Endothelial cell of umbilical vein (primary cell): ENCODE measurements at regions not wholly inside any gene's neighbourhood (a gene's known extent, or its start where the extent isn't known, plus 50 kb on each side); places are given as distances from the start of the nearest gene placed in this dataset.

Experiments
- BruUV-seq: library from RNA; stranded (reverse); fragments of 400-500 nt; replicated peaks from 2 replicates; lab custom pipeline; 2021; lab: Mats Ljungman, UMichigan
- CTCF ChIA-PET: fragments of 300-600, 350-600 bp; sonication (Branson Sonifier 250); formaldehyde crosslinking; loops from one replicate; lab custom pipeline; 2021; ENCODE audit warnings: antibody characterized with exemption, inconsistent platforms; lab: Charles Lee
- POLR2A ChIA-PET: fragments of 300-600, 350-600 bp; sonication (Branson Sonifier 250); formaldehyde crosslinking; loops from one replicate; lab custom pipeline; 2021; ENCODE audit warnings: antibody characterized with exemption, inconsistent platforms; lab: Charles Lee
- DNase-seq: peaks from one replicate; pipeline ENCODE4 v3.0.0-alpha.2; 2011; ENCODE audit warnings: low read depth, low spot score
- FAIRE-seq: peaks from 2 replicates; lab custom pipeline; 2011; peaks lifted over from hg19 to GRCh38; lab: Jason Lieb, UNC
- H2AFZ ChIP-seq: 2 replicates; pipeline ENCODE4 v1.6.0; 2012; ENCODE audit warnings: low read depth, low read length, control low read depth, inconsistent platforms
- H3K27ac ChIP-seq: 2 replicates; pipeline ENCODE4 v1.5.1; 2011; ENCODE audit warnings: low read depth, mild to moderate bottlenecking, control low read depth, low read length, moderate library complexity; ENCODE audit not compliant: insufficient read depth
- H3K27me3 ChIP-seq, 2 experiments: 2 replicates each; pipeline versions ENCODE4 v1.6.0 to v1.6.1; 2011; ENCODE audit warnings: low read length in 2 of 2, mixed read lengths in 1 of 2; ENCODE audit not compliant: control insufficient read depth in 2 of 2, insufficient read depth in 2 of 2
- H3K36me3 ChIP-seq, 2 experiments: 2 replicates in 1 of 2; 3 replicates in 1 of 2; pipeline ENCODE4 v1.5.1; 2011; ENCODE audit warnings: low read length in 2 of 2, mild to moderate bottlenecking in 1 of 2, moderate library complexity in 1 of 2; ENCODE audit not compliant: control insufficient read depth in 2 of 2, insufficient read depth in 2 of 2; ENCODE audit errors: extremely low read depth in 1 of 2
- H3K4me1 ChIP-seq: 3 replicates; pipeline ENCODE4 v1.5.1; 2011; ENCODE audit warnings: mild to moderate bottlenecking, low read length; ENCODE audit not compliant: control insufficient read depth, insufficient read depth; ENCODE audit errors: extremely low read depth
- H3K4me2 ChIP-seq: 2 replicates; pipeline ENCODE4 v1.6.1; 2011; ENCODE audit warnings: low read length, control low read depth, mixed read lengths; ENCODE audit not compliant: insufficient read depth
- H3K4me3 ChIP-seq, 3 experiments: fragments of 200-600 bp in 1 of 3; sonication (generic), shearing (Covaris generic) in 1 of 3; replicated peaks in 1 of 3; 2 replicates each; pipeline ENCODE4 v1.5.1; 2011 to 2016; ENCODE audit warnings: control low read depth in 3 of 3, low read length in 3 of 3, mild to moderate bottlenecking in 2 of 3, inconsistent platforms in 1 of 3, low read depth in 1 of 3, moderate library complexity in 1 of 3; ENCODE audit not compliant: insufficient read depth in 1 of 3
- H3K79me2 ChIP-seq: 2 replicates; pipeline ENCODE4 v1.6.0; 2012; ENCODE audit warnings: low read length, inconsistent platforms; ENCODE audit not compliant: control insufficient read depth, insufficient read depth
- H3K9ac ChIP-seq: replicated peaks from 2 replicates; pipeline ENCODE3; 2011; ENCODE audit warnings: low read length, control low read depth; ENCODE audit not compliant: insufficient read depth; ENCODE audit errors: extremely low read depth
- H3K9me1 ChIP-seq: replicated peaks from 3 replicates; pipeline ENCODE4 v1.6.0; 2011; ENCODE audit warnings: mild to moderate bottlenecking, low read length; ENCODE audit not compliant: control insufficient read depth, insufficient read depth; ENCODE audit errors: extremely low read depth
- H3K9me3 ChIP-seq: replicated peaks from 2 replicates; pipeline ENCODE4 v1.5.1; 2012; ENCODE audit warnings: low read length, inconsistent platforms; ENCODE audit not compliant: control insufficient read depth, insufficient read depth
- H4K20me1 ChIP-seq: replicated peaks from 2 replicates; pipeline ENCODE3; 2011; ENCODE audit warnings: mild to moderate bottlenecking, low read length; ENCODE audit not compliant: control insufficient read depth, insufficient read depth; ENCODE audit errors: extremely low read depth
- EZH2 ChIP-seq: IDR thresholded peaks from 2 replicates; pipeline ENCODE4 v1.6.1; 2012; ENCODE audit warnings: borderline replicate concordance, low read depth, mild to moderate bottlenecking, moderate library complexity, low read length, inconsistent platforms; ENCODE audit not compliant: severe bottlenecking
- FOS ChIP-seq: IDR thresholded peaks from 2 replicates; pipeline ENCODE4 v1.6.1; 2011; ENCODE audit warnings: mild to moderate bottlenecking, low read length, moderate library complexity, borderline replicate concordance; ENCODE audit not compliant: insufficient read depth
- GATA2 ChIP-seq: IDR thresholded peaks from 2 replicates; pipeline ENCODE4 v1.7.0; 2011; ENCODE audit warnings: low read depth, mild to moderate bottlenecking, moderate library complexity, mixed read lengths, low read length; ENCODE audit not compliant: insufficient read length, insufficient read depth
- JUN ChIP-seq: IDR thresholded peaks from 2 replicates; pipeline ENCODE4 v1.6.1; 2011; ENCODE audit warnings: borderline replicate concordance, low read depth; ENCODE audit not compliant: insufficient read length, insufficient read depth
- MYC ChIP-seq: IDR thresholded peaks from one replicate; pipeline ENCODE4 v1.6.1; 2011; ENCODE audit warnings: mild to moderate bottlenecking, low read depth, low read length
- POLR2A ChIP-seq: IDR thresholded peaks from 2 replicates; pipeline ENCODE4 v1.6.1; 2012; ENCODE audit warnings: low read depth, mild to moderate bottlenecking, control low read depth, low read length
- POLR2AphosphoS5 ChIP-seq: IDR thresholded peaks from 2 replicates; pipeline ENCODE4 v1.6.1; 2012; ENCODE audit warnings: low read depth, mild to moderate bottlenecking, control low read depth, low read length, moderate library complexity; ENCODE audit not compliant: insufficient read depth
- dilution Hi-C: fragments of 300-500 bp; cut with MboI; formaldehyde crosslinking; loops from one replicate; pipeline ENCODE4 v1.15.0; 2019; ENCODE audit warnings: low sequenced_read_pairs; ENCODE audit not compliant: extremely low pct_ligation_motif_present
- intact Hi-C: fragments of 100-400 bp; cut with micrococcal nuclease; formaldehyde crosslinking; loops from one replicate; pipeline ENCODE4 v1.10.0; 2022
- TF ChIP-seq, protein P1 (sequence below), 2 donors: IDR thresholded peaks; 1 replicate in 1 of 2; 2 replicates in 1 of 2; pipeline ENCODE4 v1.5.1; 2011; ENCODE audit warnings: low read length in 2 of 2, mild to moderate bottlenecking in 2 of 2, moderate library complexity in 2 of 2, control low read depth in 1 of 2, inconsistent platforms in 1 of 2, low read depth in 1 of 2; ENCODE audit not compliant: insufficient read depth in 1 of 2; ENCODE audit errors: extremely low read depth in 1 of 2
- TF ChIP-seq, protein P2 (sequence below): IDR thresholded peaks from 2 replicates; pipeline ENCODE4 v1.6.1; 2011; ENCODE audit not compliant: insufficient read depth, insufficient read length

DNA sequence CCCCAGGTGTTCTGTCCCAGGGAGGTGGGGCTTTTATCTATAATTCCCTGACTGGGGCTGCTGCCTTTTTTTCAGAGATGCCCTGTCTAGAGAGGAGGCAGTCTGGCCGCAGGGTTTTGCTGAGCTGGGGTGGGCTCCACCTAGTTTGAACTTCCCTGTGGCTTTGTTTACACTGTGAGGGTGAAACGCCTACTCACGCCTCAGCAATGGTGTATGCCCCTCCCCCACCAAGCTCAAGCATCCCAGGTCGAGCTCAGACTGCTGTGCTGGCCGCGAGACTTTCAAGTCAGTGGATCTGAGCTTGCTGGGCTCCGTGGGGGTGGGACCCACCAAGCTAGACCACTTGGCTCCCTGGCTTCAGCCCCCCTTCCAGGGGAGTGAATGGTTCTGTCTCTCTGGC is 124.3 kb downstream of the CENPF start:
- no peaks in the 10 kb centered on the region for H4K20me1 ChIP-seq
- no peak overlapping the region for H3K9ac ChIP-seq
- dilution Hi-C loops (no loop called here), intact Hi-C loops (no loop called here)
- H3K4me1 ChIP-seq, result no peaks in the 10 kb centered on the region
- no peaks in the 10 kb centered on the region for H3K79me2 ChIP-seq
- ChIA-PET POLR2A (no interaction called here), CTCF (no interaction called here)
- no peaks in the 10 kb centered on the region for H3K9me3 ChIP-seq
- H3K4me2 ChIP-seq, result no peak overlapping the region
- H2AFZ ChIP-seq, result no peak overlapping the region
- H3K9me1 ChIP-seq, result no peaks in the 10 kb centered on the region
- H3K27ac ChIP-seq, result no peak overlapping the region
- no peaks in the 10 kb centered on the region for H3K27me3 ChIP-seq
- no peak overlapping the region for H3K4me3 ChIP-seq
- TF ChIP-seq POLR2A, result no peak
- TF ChIP-seq, protein P1, sequence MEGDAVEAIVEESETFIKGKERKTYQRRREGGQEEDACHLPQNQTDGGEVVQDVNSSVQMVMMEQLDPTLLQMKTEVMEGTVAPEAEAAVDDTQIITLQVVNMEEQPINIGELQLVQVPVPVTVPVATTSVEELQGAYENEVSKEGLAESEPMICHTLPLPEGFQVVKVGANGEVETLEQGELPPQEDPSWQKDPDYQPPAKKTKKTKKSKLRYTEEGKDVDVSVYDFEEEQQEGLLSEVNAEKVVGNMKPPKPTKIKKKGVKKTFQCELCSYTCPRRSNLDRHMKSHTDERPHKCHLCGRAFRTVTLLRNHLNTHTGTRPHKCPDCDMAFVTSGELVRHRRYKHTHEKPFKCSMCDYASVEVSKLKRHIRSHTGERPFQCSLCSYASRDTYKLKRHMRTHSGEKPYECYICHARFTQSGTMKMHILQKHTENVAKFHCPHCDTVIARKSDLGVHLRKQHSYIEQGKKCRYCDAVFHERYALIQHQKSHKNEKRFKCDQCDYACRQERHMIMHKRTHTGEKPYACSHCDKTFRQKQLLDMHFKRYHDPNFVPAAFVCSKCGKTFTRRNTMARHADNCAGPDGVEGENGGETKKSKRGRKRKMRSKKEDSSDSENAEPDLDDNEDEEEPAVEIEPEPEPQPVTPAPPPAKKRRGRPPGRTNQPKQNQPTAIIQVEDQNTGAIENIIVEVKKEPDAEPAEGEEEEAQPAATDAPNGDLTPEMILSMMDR (IDR thresholded peaks at IDR 0.05; ENCODE audit: extremely low read depth in 1 of 2, insufficient read depth in 1 of 2, low read depth in 1 of 2, low read length in 2 of 2), result no peak
- TF ChIP-seq GATA2, result no peak
- TF ChIP-seq FOS, result no peak
- TF ChIP-seq POLR2AphosphoS5, result no peak
- no peak for TF ChIP-seq EZH2
- TF ChIP-seq MYC, result no peak
- TF ChIP-seq, protein P2, sequence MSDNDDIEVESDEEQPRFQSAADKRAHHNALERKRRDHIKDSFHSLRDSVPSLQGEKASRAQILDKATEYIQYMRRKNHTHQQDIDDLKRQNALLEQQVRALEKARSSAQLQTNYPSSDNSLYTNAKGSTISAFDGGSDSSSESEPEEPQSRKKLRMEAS, result no peak
- no peak for TF ChIP-seq JUN
- BruUV-seq, result no TSS peak
- DNase-seq (no peak), FAIRE-seq (no peak)
- H3K36me3 ChIP-seq, result no peaks in the 10 kb centered on the region
